ENCODE measurements at regions not wholly inside any gene's neighbourhood (a gene's known extent, or its start where the extent isn't known, plus 50 kb on each side); places are given as distances from the start of the nearest gene placed in this dataset.
A peak's percentile ranks its signal among the peaks of the same experiment; 100 is the strongest.
"Not testable (repeated sequence)": the region's sequence is repeated elsewhere in the genome, so short reads cannot be mapped to it uniquely, and the experiment has no call there.

DNA sequence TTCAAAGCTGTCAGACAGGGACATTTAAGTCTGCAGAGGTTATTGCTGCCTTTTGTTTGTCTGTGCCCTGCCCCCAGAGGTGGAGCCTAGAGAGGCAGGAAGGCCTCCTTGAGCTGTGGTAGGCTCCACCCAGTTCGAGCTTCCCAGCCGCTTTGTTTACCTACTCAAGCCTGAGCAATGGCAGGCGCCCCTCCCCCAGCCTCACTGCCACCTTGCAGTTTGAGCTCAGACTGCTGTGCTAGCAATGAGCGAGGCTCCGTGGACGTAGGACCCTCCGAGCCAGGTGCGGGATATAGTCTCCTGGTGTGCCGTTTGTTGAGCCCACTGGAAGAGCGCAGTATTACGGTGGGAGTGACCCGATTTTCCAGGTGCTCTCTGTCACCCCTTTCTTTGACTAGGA, 1193.9 kb downstream of the FAM181B start:
- H2AFZ ChIP-seq (ENCODE audit: low read length); DNase-seq (ENCODE audit: low spot score); H3K4me1 ChIP-seq (ENCODE audit: control insufficient read depth in 2 of 2, insufficient read depth in 1 of 2, low read depth in 1 of 2, low read length in 2 of 2); H3K18ac ChIP-seq (ENCODE audit: low read length); H2BK5ac ChIP-seq (ENCODE audit: low read length); H2BK120ac ChIP-seq (ENCODE audit: low read depth, low read length); H3K79me1 ChIP-seq (ENCODE audit: low read depth, low read length); H3K9me3 ChIP-seq (replicated peaks in 1 of 2; ENCODE audit: control insufficient read depth in 2 of 2, insufficient read depth in 1 of 2, low read depth in 1 of 2, low read length in 2 of 2); H3K14ac ChIP-seq (ENCODE audit: low read length); H2AK5ac ChIP-seq (ENCODE audit: low read depth, low read length); H2BK12ac ChIP-seq (ENCODE audit: low read length); H2BK15ac ChIP-seq (ENCODE audit: low read length); H3K4ac ChIP-seq (ENCODE audit: low read length); H3K9ac ChIP-seq (ENCODE audit: low read depth, low read length, poor library complexity); H3K4me3 ChIP-seq (ENCODE audit: low read length in 2 of 2); H3K4me2 ChIP-seq (ENCODE audit: insufficient read depth, low read length, poor library complexity, severe bottlenecking); H3K27me3 ChIP-seq (ENCODE audit: control insufficient read depth in 3 of 3, insufficient read depth in 3 of 3, low read depth in 1 of 3, low read length in 3 of 3); H3K36me3 ChIP-seq (replicated peaks in 1 of 2; ENCODE audit: control insufficient read depth in 2 of 2, insufficient read depth in 2 of 2, low read length in 2 of 2); H4K91ac ChIP-seq (ENCODE audit: low read depth, low read length, poor library complexity); H3K23ac ChIP-seq (ENCODE audit: low read depth, low read length, poor library complexity); H3K27ac ChIP-seq (replicated peaks; ENCODE audit: low read length); H4K8ac ChIP-seq (ENCODE audit: low read depth, low read length): not testable (repeated sequence)
- no CpG with 5 or more reads among the region's 12 CpGs for WGBS, 2 donors (ENCODE audit: extremely low coverage in 2 of 2, insufficient read length in 2 of 2, insufficient replicate concordance in 1 of 2)

DNA sequence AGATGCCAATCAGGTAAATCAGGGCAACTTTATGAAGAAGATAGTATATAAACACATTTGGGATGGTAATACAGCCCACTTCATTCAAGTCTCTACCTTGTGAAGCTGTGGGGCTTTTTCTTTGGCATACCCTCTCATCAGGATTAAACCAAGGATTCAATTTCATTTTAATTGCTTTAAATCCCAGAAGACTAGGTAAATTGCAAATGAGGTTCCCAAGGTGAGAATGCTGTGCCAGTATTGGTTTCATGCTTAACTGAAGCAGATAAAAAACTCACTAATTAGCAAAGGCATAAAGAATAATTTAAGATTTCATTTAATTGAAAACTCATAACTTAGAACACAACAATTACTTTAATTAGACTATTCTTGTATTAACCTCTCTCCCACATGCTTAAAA, 1218.1 kb downstream of the FAM181B start:
- no peak for DNase-seq (ENCODE audit: low spot score)
- Histone ChIP-seq H3K27ac (replicated peaks; ENCODE audit: low read length) (no peak overlapping the region), H3K14ac (ENCODE audit: low read length) (no peak overlapping the region), H4K8ac (ENCODE audit: low read depth, low read length) (no peak overlapping the region), H3K9ac (ENCODE audit: low read depth, low read length, poor library complexity) (no peak overlapping the region), H3K4me1 (ENCODE audit: control insufficient read depth in 2 of 2, insufficient read depth in 1 of 2, low read depth in 1 of 2, low read length in 2 of 2) (no peaks in the 10 kb centered on the region), H3K36me3 (replicated peaks in 1 of 2; ENCODE audit: control insufficient read depth in 2 of 2, insufficient read depth in 2 of 2, low read length in 2 of 2) (no peaks in the 10 kb centered on the region), H2BK15ac (ENCODE audit: low read length) (no peak overlapping the region), H3K4ac (ENCODE audit: low read length) (no peak overlapping the region), H3K27me3 (ENCODE audit: control insufficient read depth in 3 of 3, insufficient read depth in 3 of 3, low read depth in 1 of 3, low read length in 3 of 3) (no peaks in the 10 kb centered on the region), H2AFZ (ENCODE audit: low read length) (no peak overlapping the region), H3K79me1 (ENCODE audit: low read depth, low read length) (no peaks in the 10 kb centered on the region), H2BK12ac (ENCODE audit: low read length) (no peak overlapping the region), H4K91ac (ENCODE audit: low read depth, low read length, poor library complexity) (no peak overlapping the region), H2BK5ac (ENCODE audit: low read length) (no peak overlapping the region), H3K23ac (ENCODE audit: low read depth, low read length, poor library complexity) (no peak overlapping the region), H3K4me2 (ENCODE audit: insufficient read depth, low read length, poor library complexity, severe bottlenecking) (no peak overlapping the region), H2BK120ac (ENCODE audit: low read depth, low read length) (no peak overlapping the region), H3K4me3 (ENCODE audit: low read length in 2 of 2) (no peak overlapping the region), H2AK5ac (ENCODE audit: low read depth, low read length) (no peak overlapping the region), H3K9me3 (replicated peaks in 1 of 2; ENCODE audit: control insufficient read depth in 2 of 2, insufficient read depth in 1 of 2, low read depth in 1 of 2, low read length in 2 of 2) (no peaks in the 10 kb centered on the region), H3K18ac (ENCODE audit: low read length) (no peak overlapping the region)

DNA sequence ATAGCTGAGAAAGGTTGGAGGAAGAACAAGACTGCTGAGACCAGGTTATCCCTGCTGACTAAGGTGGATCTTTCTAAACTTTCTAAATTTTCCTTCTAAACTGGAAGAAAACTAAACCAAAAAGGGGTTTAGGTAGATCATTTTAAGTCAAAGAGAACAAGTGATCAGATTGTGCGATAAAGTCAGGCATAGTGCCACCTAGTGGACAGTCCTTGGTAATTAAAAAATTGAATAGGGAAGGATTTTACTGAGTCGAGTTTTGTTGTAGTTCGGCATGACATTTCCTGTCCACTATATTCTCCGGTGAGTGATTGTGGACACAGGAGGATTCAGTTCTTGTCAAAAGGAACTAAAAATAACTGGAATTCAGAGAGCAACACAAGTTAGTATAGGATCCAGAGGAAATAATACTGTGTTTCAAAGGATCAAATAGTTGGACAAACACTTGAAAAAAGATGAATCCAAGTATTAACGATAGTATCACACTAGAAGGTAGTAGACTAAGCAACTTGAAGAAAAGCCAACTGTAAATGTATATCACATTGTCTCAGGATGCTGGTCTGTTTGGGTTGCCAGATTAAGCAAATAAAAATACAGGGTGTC, 1236.4 kb downstream of the FAM181B start:
- Histone ChIP-seq H3K9ac (ENCODE audit: low read depth, low read length, poor library complexity) (no peak overlapping the region), H2BK12ac (ENCODE audit: low read length) (no peak overlapping the region), H2AFZ (ENCODE audit: low read length) (no peak overlapping the region), H3K4ac (ENCODE audit: low read length) (no peak overlapping the region), H3K27ac (replicated peaks; ENCODE audit: low read length) (no peak overlapping the region), H3K4me1 (ENCODE audit: control insufficient read depth in 2 of 2, insufficient read depth in 1 of 2, low read depth in 1 of 2, low read length in 2 of 2) (no peaks in the 10 kb centered on the region), H3K27me3 (ENCODE audit: control insufficient read depth in 3 of 3, insufficient read depth in 3 of 3, low read depth in 1 of 3, low read length in 3 of 3) (no peaks in the 10 kb centered on the region), H3K4me2 (ENCODE audit: insufficient read depth, low read length, poor library complexity, severe bottlenecking) (no peak overlapping the region), H2BK120ac (ENCODE audit: low read depth, low read length) (no peak overlapping the region), H2BK5ac (ENCODE audit: low read length) (no peak overlapping the region), H2BK15ac (ENCODE audit: low read length) (no peak overlapping the region), H2AK5ac (ENCODE audit: low read depth, low read length) (no peak overlapping the region), H3K36me3 (replicated peaks in 1 of 2; ENCODE audit: control insufficient read depth in 2 of 2, insufficient read depth in 2 of 2, low read length in 2 of 2) (no peaks in the 10 kb centered on the region), H3K4me3 (ENCODE audit: low read length in 2 of 2) (no peak overlapping the region), H3K9me3 (replicated peaks in 1 of 2; ENCODE audit: control insufficient read depth in 2 of 2, insufficient read depth in 1 of 2, low read depth in 1 of 2, low read length in 2 of 2) (no peaks in the 10 kb centered on the region), H4K8ac (ENCODE audit: low read depth, low read length) (no peak overlapping the region), H3K18ac (ENCODE audit: low read length) (no peak overlapping the region), H3K79me1 (ENCODE audit: low read depth, low read length) (no peaks in the 10 kb centered on the region), H3K14ac (ENCODE audit: low read length) (no peak overlapping the region), H4K91ac (ENCODE audit: low read depth, low read length, poor library complexity) (no peak overlapping the region), H3K23ac (ENCODE audit: low read depth, low read length, poor library complexity) (no peak overlapping the region)
- peak; percentile 30 for DNase-seq (ENCODE audit: low spot score)
- no CpG with 5 or more reads among the region's 5 CpGs for WGBS, 2 donors (ENCODE audit: extremely low coverage in 2 of 2, insufficient read length in 2 of 2, insufficient replicate concordance in 1 of 2)

DNA sequence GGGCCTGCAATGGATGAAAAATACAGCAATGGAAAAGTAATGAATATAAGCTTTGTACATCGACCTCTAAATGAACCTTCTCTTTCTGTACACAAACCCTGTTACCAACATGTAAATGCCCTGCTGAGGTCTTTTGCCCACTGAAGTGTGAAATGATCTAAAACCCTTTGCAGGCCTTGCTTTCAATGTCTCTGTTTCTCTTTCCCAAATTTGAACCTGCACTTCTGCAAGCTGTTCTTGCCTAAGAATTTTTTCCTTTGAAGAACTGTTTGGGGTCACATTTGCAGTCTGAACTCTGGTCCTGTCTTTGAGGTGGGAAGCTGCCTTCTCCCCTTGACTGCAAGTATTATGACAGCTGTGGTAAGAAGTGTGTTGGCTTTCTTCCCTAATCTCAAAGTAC, 1237.1 kb downstream of the FAM181B start:
- H2BK120ac ChIP-seq (ENCODE audit: low read depth, low read length), result no peak overlapping the region
- H3K27ac ChIP-seq (replicated peaks; ENCODE audit: low read length), result no peak overlapping the region
- no peak overlapping the region for H2AK5ac ChIP-seq (ENCODE audit: low read depth, low read length)
- H4K8ac ChIP-seq (ENCODE audit: low read depth, low read length), result no peak overlapping the region
- no CpG with 5 or more reads among the region's 1 CpG for WGBS, 2 donors (ENCODE audit: extremely low coverage in 2 of 2, insufficient read length in 2 of 2, insufficient replicate concordance in 1 of 2)
- no peak overlapping the region for H3K4me3 ChIP-seq (ENCODE audit: low read length in 2 of 2)
- DNase-seq (ENCODE audit: low spot score), result no peak
- no peak overlapping the region for H3K4ac ChIP-seq (ENCODE audit: low read length)
- H3K9me3 ChIP-seq (replicated peaks in 1 of 2; ENCODE audit: control insufficient read depth in 2 of 2, insufficient read depth in 1 of 2, low read depth in 1 of 2, low read length in 2 of 2), result no peaks in the 10 kb centered on the region
- H2BK12ac ChIP-seq (ENCODE audit: low read length), result no peak overlapping the region
- no peak overlapping the region for H2BK5ac ChIP-seq (ENCODE audit: low read length)
- H3K14ac ChIP-seq (ENCODE audit: low read length), result no peak overlapping the region
- H3K27me3 ChIP-seq (ENCODE audit: control insufficient read depth in 3 of 3, insufficient read depth in 3 of 3, low read depth in 1 of 3, low read length in 3 of 3), result no peaks in the 10 kb centered on the region
- no peak overlapping the region for H3K9ac ChIP-seq (ENCODE audit: low read depth, low read length, poor library complexity)
- no peaks in the 10 kb centered on the region for H3K4me1 ChIP-seq (ENCODE audit: control insufficient read depth in 2 of 2, insufficient read depth in 1 of 2, low read depth in 1 of 2, low read length in 2 of 2)
- no peak overlapping the region for H2BK15ac ChIP-seq (ENCODE audit: low read length)
- no peaks in the 10 kb centered on the region for H3K79me1 ChIP-seq (ENCODE audit: low read depth, low read length)
- H3K36me3 ChIP-seq (replicated peaks in 1 of 2; ENCODE audit: control insufficient read depth in 2 of 2, insufficient read depth in 2 of 2, low read length in 2 of 2), result no peaks in the 10 kb centered on the region
- no peak overlapping the region for H4K91ac ChIP-seq (ENCODE audit: low read depth, low read length, poor library complexity)
- no peak overlapping the region for H2AFZ ChIP-seq (ENCODE audit: low read length)
- no peak overlapping the region for H3K23ac ChIP-seq (ENCODE audit: low read depth, low read length, poor library complexity)
- no peak overlapping the region for H3K4me2 ChIP-seq (ENCODE audit: insufficient read depth, low read length, poor library complexity, severe bottlenecking)
- no peak overlapping the region for H3K18ac ChIP-seq (ENCODE audit: low read length)
